Stomach (tissue), 8 donors: ENCODE measurements at regions not wholly inside any gene's neighbourhood (a gene's known extent, or its start where the extent isn't known, plus 50 kb on each side); places are given as distances from the start of the nearest gene placed in this dataset.

Experiments used
- DNase-seq, 2 donors: peaks; one replicate each; pipeline versions ENCODE4 v3.0.0 to v3.0.0-alpha.2; 2013 to 2019
- H3K27ac ChIP-seq, 5 donors: fragments of 200-600 bp in 4 of 5; sonication (generic) in 4 of 5; one replicate each; pipeline ENCODE4 v1.5.1; 2013 to 2019; ENCODE audit warnings: mild to moderate bottlenecking in 1 of 5, moderate library complexity in 1 of 5
- H3K27me3 ChIP-seq, 3 donors: fragments of 200-600 bp; sonication (generic); one replicate each; pipeline ENCODE4 v1.5.1; 2017 to 2019; ENCODE audit warnings: mixed run types in 1 of 3
- H3K36me3 ChIP-seq, 4 donors: fragments of 200-600 bp; sonication (generic); 1 replicate in 3 of 4; 2 replicates in 1 of 4; pipeline ENCODE4 v1.5.1; 2016 to 2019
- H3K4me1 ChIP-seq, 4 donors: fragments of 200-600 bp; sonication (generic); one replicate each; pipeline ENCODE4 v1.5.1; 2016 to 2019
- H3K4me3 ChIP-seq, 4 donors: fragments of 200-600 bp; sonication (generic) in 3 of 4; one replicate each; pipeline ENCODE4 v1.5.1; 2016 to 2019; ENCODE audit warnings: mild to moderate bottlenecking in 1 of 4
- H3K9me3 ChIP-seq, 4 donors: fragments of 200-600 bp; sonication (generic); one replicate each; pipeline ENCODE4 v1.5.1; 2016 to 2019
- CTCF ChIP-seq, 7 experiments: fragments of 450-650 bp in 4 of 7; fragments of 200-600 bp in 3 of 7; sonication (generic) in 3 of 7; IDR thresholded peaks; one replicate each; pipeline ENCODE4 v1.5.1; 2016 to 2019; ENCODE audit warnings: antibody characterized with exemption in 7 of 7, control low read depth in 2 of 7, mild to moderate bottlenecking in 1 of 7
- EP300 ChIP-seq: sonication (generic); formaldehyde crosslinking; IDR thresholded peaks from one replicate; pipeline ENCODE4 v1.6.1; 2017; ENCODE audit warnings: antibody characterized with exemption
- POLR2A ChIP-seq, 4 donors: fragments of 450-650 bp; IDR thresholded peaks; one replicate each; pipeline ENCODE4 v1.6.1; 2016; ENCODE audit warnings: antibody characterized with exemption in 4 of 4, control low read depth in 2 of 4, mild to moderate bottlenecking in 1 of 4, moderate library complexity in 1 of 4
- POLR2AphosphoS5 ChIP-seq, 3 donors: sonication (generic); formaldehyde crosslinking; IDR thresholded peaks; one replicate each; pipeline ENCODE4 v1.6.1; 2016; ENCODE audit warnings: antibody characterized with exemption in 3 of 3
- WGBS, 5 donors: extraction: QIAGEN DNeasy Blood & Tissue Kit in 3 of 5; methylation state at CpG; one replicate each; pipeline versions ENCODE4 v1.1.5 to v1.1.7; 2013 to 2018; 5-methylcytosine and 5-hydroxymethylcytosine counted together
- intact Hi-C: fragments of 100-400 bp; cut with DNase I; formaldehyde crosslinking; loops from one replicate; pipeline ENCODE4 v1.15.1; 2023; ENCODE audit warnings: low total_unique reads
- donor health status: healthy with polysubstance abuse.
- donor health status: Bipolar disorder and iron deficiency.
- donor health status: healthy.

GRCh38 chr10:31619531-31620061 lies 300.6 kb downstream of the ZEB1 start:
- WGBS, 5 donors, result 56 to 72% (median 59%) methylated on average over 7 to 8 of the region's 8 CpGs
- DNase-seq, result no peak
- H3K27ac ChIP-seq, result peak overlapping the region in 3 of 5 donors; percentile 1 to 76 (median 63)

GRCh38 chr10:31618541-31619291 lies 299.7 kb downstream of the ZEB1 start:
- Histone ChIP-seq H3K4me3 (no peak overlapping the region), H3K27ac (peak overlapping the region in 4 of 5 donors; percentile 32 to 76 (median 54)), H3K4me1 (peaks cover 14 to 33% (median 22%) of the 10 kb centered on the region in 4 donors), H3K9me3 (no peaks in the 10 kb centered on the region), H3K36me3 (no peaks in the 10 kb centered on the region), H3K27me3 (no peaks in the 10 kb centered on the region)
- intact Hi-C loops, result no loop called here
- peak in 1 of 2 donors; percentile 67 for DNase-seq
- peak in 2 of 3 donors; percentile 10 to 54 for TF ChIP-seq POLR2AphosphoS5 (IDR thresholded peaks at IDR 0.05)
- no peak for TF ChIP-seq POLR2A (IDR thresholded peaks at IDR 0.05)
- no peak for TF ChIP-seq EP300
- no peak for TF ChIP-seq CTCF (IDR thresholded peaks at IDR 0.05)
- WGBS, 5 donors, result 46 to 67% (median 63%) methylated on average over 17 of the region's 17 CpGs

More at GRCh38 chr10:31619531-31620061, 300.6 kb downstream of the ZEB1 start:
- H3K4me3 ChIP-seq, result no peak overlapping the region
- H3K4me1 ChIP-seq, result peaks cover 14 to 33% (median 22%) of the 10 kb centered on the region in 4 donors
- no peaks in the 10 kb centered on the region for H3K36me3 ChIP-seq
- intact Hi-C loops, result no loop called here
- peaks cover 0 to 5% (median 0%) of the 10 kb centered on the region in 4 donors for H3K9me3 ChIP-seq
- H3K27me3 ChIP-seq, result no peaks in the 10 kb centered on the region
- TF ChIP-seq CTCF (IDR thresholded peaks at IDR 0.05) (no peak), POLR2A (IDR thresholded peaks at IDR 0.05) (no peak), EP300 (no peak), POLR2AphosphoS5 (IDR thresholded peaks at IDR 0.05) (no peak)

GRCh38 chr10:31617757-31618156 lies 298.7 kb downstream of the ZEB1 start:
- Histone ChIP-seq H3K27ac (peak overlapping the region in 2 of 5 donors; percentile 63 to 76), H3K4me3 (no peak overlapping the region), H3K4me1 (peaks cover 14 to 34% (median 22%) of the 10 kb centered on the region in 4 donors), H3K27me3 (no peaks in the 10 kb centered on the region), H3K36me3 (no peaks in the 10 kb centered on the region), H3K9me3 (no peaks in the 10 kb centered on the region)
- intact Hi-C loops, result no loop called here
- TF ChIP-seq POLR2A (IDR thresholded peaks at IDR 0.05) (no peak), POLR2AphosphoS5 (IDR thresholded peaks at IDR 0.05) (no peak), CTCF (IDR thresholded peaks at IDR 0.05) (no peak), EP300 (no peak)
- DNase-seq, result no peak
- 83 to 95% (median 89%) methylated on average over 2 of the region's 2 CpGs; no CpG with 5 or more reads in 1 of the 5 donors for WGBS, 5 donors

GRCh38 chr10:31617133-31617532 lies 298.1 kb downstream of the ZEB1 start:
- intact Hi-C loops, result no loop called here
- DNase-seq, result no peak
- Histone ChIP-seq H3K36me3 (no peaks in the 10 kb centered on the region), H3K27me3 (no peaks in the 10 kb centered on the region), H3K9me3 (no peaks in the 10 kb centered on the region), H3K4me3 (no peak overlapping the region), H3K27ac (no peak overlapping the region), H3K4me1 (peaks cover 14 to 40% (median 22%) of the 10 kb centered on the region in 4 donors)
- WGBS, 5 donors, result 75 to 92% (median 87%) methylated on average over 2 of the region's 2 CpGs
- TF ChIP-seq EP300, result no peak

GRCh38 chr10:31615129-31615528 lies 296.1 kb downstream of the ZEB1 start:
- no peak for DNase-seq
- H3K9me3 ChIP-seq, result no peaks in the 10 kb centered on the region

More at GRCh38 chr10:31615129-31615528, 296.1 kb downstream of the ZEB1 start:
- intact Hi-C loops, result no loop called here
- H3K36me3 ChIP-seq, result no peaks in the 10 kb centered on the region
- H3K4me3 ChIP-seq, result no peak overlapping the region
- H3K27ac ChIP-seq, result no peak overlapping the region
- H3K27me3 ChIP-seq, result no peaks in the 10 kb centered on the region
- peaks cover 10 to 37% (median 18%) of the 10 kb centered on the region in 4 donors for H3K4me1 ChIP-seq
- TF ChIP-seq POLR2AphosphoS5 (IDR thresholded peaks at IDR 0.05), result no peak
- TF ChIP-seq POLR2A (IDR thresholded peaks at IDR 0.05), result no peak
- no peak for TF ChIP-seq CTCF (IDR thresholded peaks at IDR 0.05)
- TF ChIP-seq EP300, result no peak
